Testis (tissue), 2 donors: ENCODE measurements at regions not wholly inside any gene's neighbourhood (a gene's known extent, or its start where the extent isn't known, plus 50 kb on each side); places are given as distances from the start of the nearest gene placed in this dataset.

Experiments
- DNase-seq: peaks from one replicate; pipeline ENCODE4 v3.0.0-alpha.2; 2019
- H3K27ac ChIP-seq, 2 donors: fragments of 200-600 bp; sonication (generic); one replicate each; pipeline ENCODE4 v1.5.1; 2019
- H3K27me3 ChIP-seq: fragments of 200-600 bp; sonication (generic); one replicate; pipeline ENCODE4 v1.5.1; 2019
- H3K36me3 ChIP-seq: fragments of 200-600 bp; sonication (generic); one replicate; pipeline ENCODE4 v1.5.1; 2017; ENCODE audit warnings: low read depth; ENCODE audit errors: missing control alignments
- H3K4me1 ChIP-seq: fragments of 200-600 bp; sonication (generic); one replicate; pipeline ENCODE4 v1.5.1; 2019
- H3K4me3 ChIP-seq, 2 donors: fragments of 200-600 bp; sonication (generic); one replicate each; pipeline ENCODE4 v1.5.1; 2017 to 2019
- H3K9me3 ChIP-seq: fragments of 200-600 bp; sonication (generic); one replicate; pipeline ENCODE4 v1.5.1; 2017
- POLR2A ChIP-seq: fragments of 450-650 bp; IDR thresholded peaks from one replicate; pipeline ENCODE4 v1.6.1; 2017; ENCODE audit warnings: antibody characterized with exemption, mild to moderate bottlenecking, moderate library complexity
- WGBS, 2 donors: methylation state at CpG; one replicate each; pipeline ENCODE4 v1.1.5; 2018; 5-methylcytosine and 5-hydroxymethylcytosine counted together
- intact Hi-C: fragments of 100-400 bp; cut with DNase I; formaldehyde crosslinking; loops from one replicate; pipeline ENCODE4 v1.15.1; 2023; ENCODE audit warnings: low total_unique reads
- TF ChIP-seq, protein P1 (sequence below), 3 experiments: fragments of 450-650 bp in 2 of 3; fragments of 200-600 bp in 1 of 3; sonication (generic) in 1 of 3; IDR thresholded peaks; one replicate each; pipeline ENCODE4 v1.5.1; 2016 to 2019; ENCODE audit warnings: antibody characterized with exemption in 3 of 3, mild to moderate bottlenecking in 2 of 3, moderate library complexity in 1 of 3

DNA sequence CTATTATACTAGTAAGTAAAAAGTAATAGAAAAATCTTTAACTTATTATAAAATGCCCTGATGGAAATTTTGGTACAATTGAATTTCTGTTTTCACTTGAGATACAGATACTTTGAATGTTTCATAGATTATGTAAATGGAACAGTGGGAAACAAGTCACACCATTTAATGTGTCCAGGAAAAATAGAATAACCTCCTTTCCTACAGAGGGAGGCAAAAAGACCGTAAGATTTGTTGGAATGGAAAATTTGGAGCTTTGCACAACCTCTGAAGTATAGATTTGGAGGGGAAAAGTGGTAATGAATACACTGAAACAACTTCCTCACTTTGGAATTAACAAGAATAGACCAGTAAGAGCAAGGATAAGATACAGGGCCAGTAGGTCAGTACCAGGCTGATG, 149.2 kb upstream of the L3MBTL4 start:
- Histone ChIP-seq H3K27ac (no peak overlapping the region), H3K9me3 (no peaks in the 10 kb centered on the region), H3K36me3 (no peaks in the 10 kb centered on the region), H3K4me1 (no peaks in the 10 kb centered on the region), H3K27me3 (no peaks in the 10 kb centered on the region), H3K4me3 (no peak overlapping the region)
- intact Hi-C loops, result no loop called here
- TF ChIP-seq, protein P1, sequence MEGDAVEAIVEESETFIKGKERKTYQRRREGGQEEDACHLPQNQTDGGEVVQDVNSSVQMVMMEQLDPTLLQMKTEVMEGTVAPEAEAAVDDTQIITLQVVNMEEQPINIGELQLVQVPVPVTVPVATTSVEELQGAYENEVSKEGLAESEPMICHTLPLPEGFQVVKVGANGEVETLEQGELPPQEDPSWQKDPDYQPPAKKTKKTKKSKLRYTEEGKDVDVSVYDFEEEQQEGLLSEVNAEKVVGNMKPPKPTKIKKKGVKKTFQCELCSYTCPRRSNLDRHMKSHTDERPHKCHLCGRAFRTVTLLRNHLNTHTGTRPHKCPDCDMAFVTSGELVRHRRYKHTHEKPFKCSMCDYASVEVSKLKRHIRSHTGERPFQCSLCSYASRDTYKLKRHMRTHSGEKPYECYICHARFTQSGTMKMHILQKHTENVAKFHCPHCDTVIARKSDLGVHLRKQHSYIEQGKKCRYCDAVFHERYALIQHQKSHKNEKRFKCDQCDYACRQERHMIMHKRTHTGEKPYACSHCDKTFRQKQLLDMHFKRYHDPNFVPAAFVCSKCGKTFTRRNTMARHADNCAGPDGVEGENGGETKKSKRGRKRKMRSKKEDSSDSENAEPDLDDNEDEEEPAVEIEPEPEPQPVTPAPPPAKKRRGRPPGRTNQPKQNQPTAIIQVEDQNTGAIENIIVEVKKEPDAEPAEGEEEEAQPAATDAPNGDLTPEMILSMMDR (IDR thresholded peaks at IDR 0.05), result no peak
- no peak for TF ChIP-seq POLR2A
- no peak for DNase-seq
- WGBS, 2 donors, result 84 to 86% methylated on average over 1 of the region's 1 CpG

DNA sequence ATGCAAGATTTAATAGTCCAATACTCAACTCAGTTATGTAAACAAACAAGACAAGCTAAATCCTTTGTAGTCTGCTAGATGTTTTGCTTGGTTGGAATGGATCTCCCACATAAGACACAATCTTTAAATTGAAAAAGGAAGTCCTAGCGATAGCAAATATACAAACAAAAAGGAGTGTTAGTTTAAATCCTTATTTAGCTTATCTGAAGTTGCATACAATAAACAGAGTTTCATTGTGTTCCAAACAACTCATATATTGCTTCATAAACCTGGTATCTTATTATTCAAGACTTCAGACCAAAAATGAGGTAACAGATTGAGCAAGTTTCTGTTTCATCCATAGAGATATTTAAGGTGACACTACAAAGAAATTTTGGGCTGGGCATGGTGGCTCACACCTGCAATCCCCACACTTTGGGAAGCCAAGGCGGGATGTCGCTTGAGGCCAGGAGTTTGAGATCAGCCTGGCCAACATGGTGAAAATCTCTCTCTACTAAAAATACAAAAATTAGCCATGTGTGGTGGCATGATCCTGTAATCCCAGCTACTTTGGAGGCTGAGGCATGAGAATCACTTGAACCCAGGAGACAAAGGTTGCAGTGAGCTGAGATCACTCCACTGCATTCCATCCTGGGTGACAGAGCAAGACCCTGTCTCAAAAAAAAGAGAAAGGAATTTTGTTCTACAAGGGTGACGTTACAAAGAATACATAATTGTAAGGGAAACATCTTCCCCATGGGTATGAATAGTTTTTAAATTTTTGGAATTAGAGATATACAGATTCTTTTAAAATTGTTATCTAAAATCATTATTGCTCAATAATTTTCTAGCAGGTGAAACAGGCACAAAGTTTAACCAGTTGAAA, 150.5 kb upstream of the L3MBTL4 start:
- H3K4me1 ChIP-seq, result no peaks in the 10 kb centered on the region
- intact Hi-C loops, result no loop called here
- H3K27me3 ChIP-seq, result no peaks in the 10 kb centered on the region
- WGBS, 2 donors, result 87 to 89% methylated on average over 4 of the region's 4 CpGs
- no peak overlapping the region for H3K4me3 ChIP-seq
- no peak overlapping the region for H3K27ac ChIP-seq
- TF ChIP-seq POLR2A, result no peak
- TF ChIP-seq, protein P1 (IDR thresholded peaks at IDR 0.05), result no peak
- no peak for DNase-seq
- H3K36me3 ChIP-seq, result no peaks in the 10 kb centered on the region
- H3K9me3 ChIP-seq, result no peaks in the 10 kb centered on the region

DNA sequence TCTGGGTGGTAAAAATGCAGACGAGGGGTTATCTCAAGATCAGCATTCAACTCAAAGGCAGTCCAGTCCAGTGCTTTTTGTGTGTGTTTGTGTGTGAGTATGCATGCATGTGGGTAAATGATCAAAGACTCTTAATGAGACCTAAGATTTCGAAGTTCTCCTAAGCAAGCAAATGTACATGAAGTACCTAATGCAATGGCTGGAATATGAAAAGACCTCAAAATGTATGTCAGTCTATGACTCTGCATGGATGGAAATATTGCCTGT, 151.0 kb upstream of the L3MBTL4 start:
- intact Hi-C loops, result no loop called here

DNA sequence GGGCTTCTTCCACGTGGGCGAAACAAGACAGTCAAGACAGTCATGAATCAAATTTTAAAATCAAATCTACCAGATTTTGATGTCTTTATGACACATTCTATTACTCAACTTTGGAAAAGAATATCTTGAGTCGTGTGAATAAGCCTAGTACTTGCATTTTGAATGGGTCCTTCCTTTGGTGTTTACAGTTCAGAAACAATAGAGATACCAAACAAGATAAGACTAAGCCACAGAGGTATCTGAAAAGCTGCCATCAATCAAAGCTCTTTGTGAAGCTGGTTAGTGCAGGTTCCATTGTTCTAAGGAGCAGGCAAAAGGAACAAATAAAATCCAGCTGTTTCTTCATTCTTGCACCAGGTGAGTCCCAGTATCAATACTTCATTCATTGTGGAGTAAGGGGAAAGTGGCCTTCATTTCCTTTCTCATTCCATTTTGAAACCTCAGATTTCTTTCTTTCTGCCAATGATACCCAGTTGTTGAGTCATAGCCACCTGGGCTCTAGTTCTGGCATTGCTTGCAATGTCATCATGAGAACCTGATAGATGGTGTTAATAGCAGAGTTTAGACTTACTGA, 151.7 kb upstream of the L3MBTL4 start:
- Histone ChIP-seq H3K27ac (no peak overlapping the region), H3K4me1 (no peaks in the 10 kb centered on the region), H3K27me3 (no peaks in the 10 kb centered on the region), H3K36me3 (no peaks in the 10 kb centered on the region), H3K9me3 (no peaks in the 10 kb centered on the region), H3K4me3 (no peak overlapping the region)
- 89 to 91% methylated on average over 3 of the region's 3 CpGs for WGBS, 2 donors
- intact Hi-C loops, result no loop called here
- TF ChIP-seq, protein P1 (IDR thresholded peaks at IDR 0.05), result no peak
- TF ChIP-seq POLR2A, result no peak
- DNase-seq, result no peak

More for the DNA sequence above, 151.0 kb upstream of the L3MBTL4 start:
- no peaks in the 10 kb centered on the region for H3K36me3 ChIP-seq
- DNase-seq, result no peak
- H3K4me3 ChIP-seq, result no peak overlapping the region
- no peaks in the 10 kb centered on the region for H3K4me1 ChIP-seq
- no peak for TF ChIP-seq POLR2A
- TF ChIP-seq, protein P1 (IDR thresholded peaks at IDR 0.05), result no peak
- no peak overlapping the region for H3K27ac ChIP-seq
- H3K9me3 ChIP-seq, result no peaks in the 10 kb centered on the region
- H3K27me3 ChIP-seq, result no peaks in the 10 kb centered on the region
- 86 to 87% methylated on average over 2 of the region's 2 CpGs for WGBS, 2 donors

DNA sequence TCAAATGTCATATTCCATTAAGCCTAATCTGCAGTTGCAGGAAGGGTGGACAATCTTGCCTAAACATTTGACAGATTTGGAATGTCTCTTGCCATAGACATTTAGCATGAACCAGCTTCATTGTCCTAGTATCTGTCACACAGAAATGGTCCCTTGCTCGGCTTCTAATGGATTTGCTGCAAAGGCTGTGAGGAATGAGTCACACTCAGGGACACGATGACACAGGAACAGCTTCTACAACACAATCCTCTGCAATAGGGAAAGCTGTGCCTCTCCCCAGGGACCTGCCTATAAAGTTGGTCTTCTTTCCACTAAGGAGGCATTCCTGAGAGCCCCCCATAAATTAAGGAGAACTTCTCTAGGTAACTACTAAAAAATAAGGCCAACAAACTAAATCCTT, 155.1 kb upstream of the L3MBTL4 start:
- Histone ChIP-seq H3K4me1 (no peaks in the 10 kb centered on the region), H3K9me3 (no peaks in the 10 kb centered on the region), H3K27me3 (no peaks in the 10 kb centered on the region), H3K27ac (no peak overlapping the region), H3K4me3 (no peak overlapping the region), H3K36me3 (no peaks in the 10 kb centered on the region)
- WGBS, 2 donors, result 69 to 93% methylated on average over 2 of the region's 2 CpGs
- TF ChIP-seq, protein P1 (IDR thresholded peaks at IDR 0.05), result no peak
- no peak for TF ChIP-seq POLR2A
- DNase-seq, result no peak
- intact Hi-C loops, result no loop called here
